Fibroblast of the aortic adventitia (primary cell): ENCODE measurements at regions not wholly inside any gene's neighbourhood (a gene's known extent, or its start where the extent isn't known, plus 50 kb on each side); places are given as distances from the start of the nearest gene placed in this dataset.

Experiments
- DNase-seq: peaks from one replicate; pipeline ENCODE4 v3.0.0-alpha.2; 2010; ENCODE audit warnings: low read depth
- H3K4me3 ChIP-seq: 2 replicates; pipeline ENCODE4 v1.5.1; 2011; ENCODE audit warnings: low read depth, mild to moderate bottlenecking, control low read depth, low read length, moderate library complexity
- TF ChIP-seq, protein P1 (sequence below): IDR thresholded peaks from 2 replicates; pipeline ENCODE4 v1.5.1; 2011; ENCODE audit warnings: mild to moderate bottlenecking, low read length, control low read depth, inconsistent platforms; ENCODE audit not compliant: insufficient read depth

DNA sequence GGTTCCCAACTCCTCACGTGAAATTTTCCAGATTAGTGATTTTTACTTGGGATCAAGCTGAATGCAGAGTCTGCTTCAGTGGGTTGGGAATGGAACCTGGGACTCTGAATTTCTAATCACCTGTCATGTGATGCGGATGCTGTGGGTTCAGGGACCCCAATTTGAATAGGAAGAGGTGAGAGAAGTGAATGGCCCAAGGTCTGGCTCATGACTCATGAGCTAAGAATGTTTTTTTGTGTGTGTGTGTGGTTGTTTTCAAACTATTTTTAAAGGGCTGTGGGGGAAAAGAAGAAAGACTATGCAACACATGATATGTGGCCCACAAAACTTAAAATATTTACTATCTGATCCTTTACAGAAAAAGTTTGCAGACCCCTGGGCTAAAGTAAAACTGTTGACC is 108.5 kb upstream of the CYRIA start:
- H3K4me3 ChIP-seq = no peak overlapping the region
- TF ChIP-seq, protein P1, sequence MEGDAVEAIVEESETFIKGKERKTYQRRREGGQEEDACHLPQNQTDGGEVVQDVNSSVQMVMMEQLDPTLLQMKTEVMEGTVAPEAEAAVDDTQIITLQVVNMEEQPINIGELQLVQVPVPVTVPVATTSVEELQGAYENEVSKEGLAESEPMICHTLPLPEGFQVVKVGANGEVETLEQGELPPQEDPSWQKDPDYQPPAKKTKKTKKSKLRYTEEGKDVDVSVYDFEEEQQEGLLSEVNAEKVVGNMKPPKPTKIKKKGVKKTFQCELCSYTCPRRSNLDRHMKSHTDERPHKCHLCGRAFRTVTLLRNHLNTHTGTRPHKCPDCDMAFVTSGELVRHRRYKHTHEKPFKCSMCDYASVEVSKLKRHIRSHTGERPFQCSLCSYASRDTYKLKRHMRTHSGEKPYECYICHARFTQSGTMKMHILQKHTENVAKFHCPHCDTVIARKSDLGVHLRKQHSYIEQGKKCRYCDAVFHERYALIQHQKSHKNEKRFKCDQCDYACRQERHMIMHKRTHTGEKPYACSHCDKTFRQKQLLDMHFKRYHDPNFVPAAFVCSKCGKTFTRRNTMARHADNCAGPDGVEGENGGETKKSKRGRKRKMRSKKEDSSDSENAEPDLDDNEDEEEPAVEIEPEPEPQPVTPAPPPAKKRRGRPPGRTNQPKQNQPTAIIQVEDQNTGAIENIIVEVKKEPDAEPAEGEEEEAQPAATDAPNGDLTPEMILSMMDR = no peak
- DNase-seq = peak; percentile 2

GRCh38 chr2:16773080-16773713 is 107.6 kb upstream of the CYRIA start:
- TF ChIP-seq, protein P1 = peak; percentile 44
- H3K4me3 ChIP-seq = no peak overlapping the region
- peak; percentile 43 for DNase-seq

DNA sequence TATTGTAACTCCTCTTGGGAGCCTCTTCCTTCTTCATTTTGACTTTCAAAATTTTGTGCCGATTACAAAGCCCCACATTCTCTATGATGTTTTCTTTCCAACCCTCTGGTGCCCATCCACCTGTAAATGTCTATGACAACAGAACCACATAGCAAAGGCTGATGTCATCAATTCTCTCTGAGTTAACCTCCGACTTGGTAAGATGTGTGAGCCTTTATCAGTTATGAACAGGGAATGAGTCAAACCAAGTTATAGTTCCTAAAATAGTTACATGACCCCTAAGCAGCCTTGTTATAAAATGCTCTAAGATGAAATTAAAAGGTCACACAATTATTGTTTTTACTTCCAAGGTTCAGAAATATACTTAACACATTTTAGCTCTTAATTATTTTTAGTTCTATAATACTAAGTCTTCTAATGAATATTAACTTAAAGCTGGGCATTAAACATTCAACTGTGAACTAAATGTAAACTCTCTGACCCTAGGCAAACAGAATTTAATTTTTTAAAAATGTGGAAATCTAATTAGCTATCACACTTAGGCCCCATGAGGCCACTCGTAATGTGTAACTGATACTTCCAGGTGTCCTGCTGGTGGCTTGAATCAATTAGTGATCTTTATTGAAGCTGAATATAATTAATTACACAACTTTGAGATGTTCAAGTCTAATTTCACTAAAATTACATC is 102.3 kb upstream of the CYRIA start:
- DNase-seq = no peak
- TF ChIP-seq, protein P1 = no peak
- no peak overlapping the region for H3K4me3 ChIP-seq

GRCh38 chr2:16765356-16765755 is 99.7 kb upstream of the CYRIA start:
- DNase-seq = no peak
- H3K4me3 ChIP-seq = no peak overlapping the region
- TF ChIP-seq, protein P1 = no peak

DNA sequence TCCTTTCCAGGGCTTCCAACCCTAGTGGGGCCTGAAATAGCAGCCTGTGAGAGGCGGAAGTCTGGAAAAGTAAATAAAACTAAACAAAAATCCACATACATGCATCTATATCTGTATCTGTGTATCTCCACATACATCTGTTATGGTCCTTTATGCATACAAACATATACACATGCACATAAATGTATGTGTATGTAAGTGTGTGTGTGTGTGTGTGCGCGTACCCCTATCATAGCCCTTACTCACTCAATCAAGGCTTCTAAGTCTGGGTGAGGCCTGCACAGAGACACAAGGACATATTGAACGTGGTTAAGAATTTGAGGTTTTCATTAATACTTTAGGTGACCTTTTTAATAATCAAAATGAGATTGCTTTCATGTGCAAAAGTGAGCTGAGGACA is 98.9 kb upstream of the CYRIA start:
- TF ChIP-seq, protein P1 = no peak
- DNase-seq = no peak
- H3K4me3 ChIP-seq = no peak overlapping the region

GRCh38 chr2:16763493-16763899 is 97.9 kb upstream of the CYRIA start:
- H3K4me3 ChIP-seq = no peak overlapping the region
- TF ChIP-seq, protein P1 = no peak
- no peak for DNase-seq
